SK-N-MC (cell line): ENCODE measurements at regions not wholly inside any gene's neighbourhood (a gene's known extent, or its start where the extent isn't known, plus 50 kb on each side); places are given as distances from the start of the nearest gene placed in this dataset.

Experiments
- DNase-seq: peaks from one replicate; pipeline ENCODE4 v3.0.0-alpha.2; 2011; ENCODE audit warnings: low read depth, low spot score
- H3K27ac ChIP-seq: fragments of 200-600 bp; sonication (generic); 2 replicates; pipeline ENCODE4 v1.5.1; 2016; ENCODE audit warnings: mixed run types
- H3K36me3 ChIP-seq: fragments of 200-600 bp; sonication (generic); 2 replicates; pipeline ENCODE4 v1.6.1; 2017; ENCODE audit warnings: antibody characterized with exemption, low read length, mixed read lengths; ENCODE audit not compliant: insufficient read depth
- H3K4me3 ChIP-seq: fragments of 200-600 bp; sonication (generic); 2 replicates; pipeline ENCODE4 v1.5.1; 2016
- H3K9ac ChIP-seq: fragments of 200-600 bp; sonication (generic); 2 replicates; pipeline ENCODE4 v1.8.0; 2017; ENCODE audit warnings: mixed run types, mixed read lengths; ENCODE audit not compliant: insufficient read length
- H3K9me3 ChIP-seq: fragments of 200-600 bp; sonication (generic); 2 replicates; pipeline ENCODE4 v1.6.1; 2017; ENCODE audit warnings: low read depth, mild to moderate bottlenecking, antibody characterized with exemption, low read length, moderate library complexity, mixed read lengths
- EZH2 ChIP-seq: fragments of 200-600 bp; sonication (generic); IDR thresholded peaks from one replicate; pipeline ENCODE4 v1.6.1; 2017; ENCODE audit warnings: antibody characterized with exemption
- FOXP2 ChIP-seq: optimal IDR thresholded peaks from 2 replicates; pipeline ENCODE3; 2011; ENCODE audit warnings: mild to moderate bottlenecking, moderate library complexity; ENCODE audit not compliant: insufficient read depth; ENCODE audit errors: extremely low read length, control extremely low read depth
- POLR2AphosphoS5 ChIP-seq: IDR thresholded peaks from 2 replicates; pipeline ENCODE4 v1.6.1; 2012; ENCODE audit warnings: mild to moderate bottlenecking, low read depth, low read length, borderline replicate concordance

DNA sequence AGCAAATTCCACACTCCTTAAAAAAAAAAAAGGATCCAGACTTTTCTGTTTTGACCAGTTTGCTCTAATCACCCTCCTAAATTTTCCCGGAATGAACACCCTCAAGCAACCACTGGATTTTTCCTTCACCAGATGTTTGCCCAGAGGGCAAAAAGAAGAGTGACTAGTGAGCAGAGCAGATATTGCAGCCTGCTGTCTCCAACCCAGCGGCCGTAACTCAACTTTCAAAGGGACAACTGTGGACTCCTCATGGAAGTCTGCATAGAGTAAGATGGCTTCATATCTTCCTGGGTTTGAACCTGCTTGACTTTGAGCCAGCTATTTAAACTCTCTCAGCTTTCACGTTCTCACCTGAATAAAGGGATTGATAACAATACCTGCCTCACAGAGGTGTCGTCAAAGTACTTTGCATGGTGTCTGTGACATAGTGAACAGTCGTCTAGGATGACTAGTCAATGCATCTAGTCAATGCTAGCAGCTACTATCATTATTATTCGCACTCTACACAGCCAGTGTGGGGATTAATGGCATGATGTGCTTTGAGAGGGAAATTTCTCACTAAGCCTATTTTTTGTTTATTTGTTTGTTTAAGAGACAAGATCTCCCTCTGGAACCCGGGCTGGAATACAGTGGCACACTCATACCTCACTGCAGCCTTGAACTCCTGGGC lies 92.2 kb upstream of the HIVEP1 start:
- H3K9me3 ChIP-seq: no peaks in the 10 kb centered on the region
- 0 out of 2 replicates have a peak overlapping the region, but pooled peaks have one; percentile 21 for H3K27ac ChIP-seq
- no peak overlapping the region for H3K9ac ChIP-seq
- no peak for DNase-seq
- H3K4me3 ChIP-seq: no peak overlapping the region
- H3K36me3 ChIP-seq: no peaks in the 10 kb centered on the region
- TF ChIP-seq FOXP2 (no peak), EZH2 (no peak), POLR2AphosphoS5 (no peak)

DNA sequence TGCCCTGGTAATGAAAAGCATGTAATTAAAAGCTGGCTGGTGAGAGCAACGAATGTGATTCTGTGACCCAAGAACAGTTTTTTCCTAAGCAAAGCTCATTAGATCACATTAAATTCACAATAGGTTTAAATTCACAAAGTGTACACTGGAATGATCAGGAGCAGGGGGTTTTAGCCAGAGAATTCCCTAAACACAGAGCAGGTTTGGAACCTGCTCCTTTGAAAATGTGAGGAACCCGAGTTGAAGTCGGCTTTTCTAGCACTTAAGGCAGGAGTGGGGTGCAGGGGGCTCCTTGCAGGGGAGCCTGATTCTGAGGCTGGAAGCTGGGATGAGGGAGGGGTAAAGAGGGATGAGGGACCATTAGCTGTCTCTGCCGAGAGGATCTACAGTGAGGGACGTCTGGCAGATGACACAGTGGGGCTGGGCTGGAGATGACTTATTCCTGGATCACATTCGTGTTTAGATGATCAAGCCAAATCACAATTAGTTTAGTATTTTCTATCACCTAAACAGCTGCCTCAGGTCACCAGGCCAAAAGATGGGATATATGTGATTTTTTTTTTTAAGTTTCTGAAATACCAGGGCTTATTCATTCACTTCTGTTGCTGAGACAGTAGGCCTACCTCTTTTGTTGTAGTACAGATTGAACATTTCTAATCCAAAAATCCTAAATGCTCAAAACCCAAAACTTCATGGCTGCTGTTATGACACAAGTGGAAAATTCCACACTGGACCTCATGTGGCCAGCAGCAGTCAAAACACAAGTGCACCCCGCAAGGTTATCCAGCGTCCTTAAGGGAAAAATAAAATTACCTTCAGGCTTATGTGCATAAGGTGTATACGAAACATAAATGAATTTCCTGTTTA lies 93.1 kb upstream of the HIVEP1 start:
- H3K36me3 ChIP-seq: no peaks in the 10 kb centered on the region
- H3K9me3 ChIP-seq: no peaks in the 10 kb centered on the region
- no peak overlapping the region for H3K9ac ChIP-seq
- no peak for DNase-seq
- 0 out of 2 replicates have a peak overlapping the region, but pooled peaks have one; percentile 26 for H3K27ac ChIP-seq
- 0 out of 2 replicates have a peak overlapping the region, but pooled peaks have one; percentile 16 for H3K4me3 ChIP-seq
- no peak for TF ChIP-seq EZH2
- no peak for TF ChIP-seq POLR2AphosphoS5
- no peak for TF ChIP-seq FOXP2

DNA sequence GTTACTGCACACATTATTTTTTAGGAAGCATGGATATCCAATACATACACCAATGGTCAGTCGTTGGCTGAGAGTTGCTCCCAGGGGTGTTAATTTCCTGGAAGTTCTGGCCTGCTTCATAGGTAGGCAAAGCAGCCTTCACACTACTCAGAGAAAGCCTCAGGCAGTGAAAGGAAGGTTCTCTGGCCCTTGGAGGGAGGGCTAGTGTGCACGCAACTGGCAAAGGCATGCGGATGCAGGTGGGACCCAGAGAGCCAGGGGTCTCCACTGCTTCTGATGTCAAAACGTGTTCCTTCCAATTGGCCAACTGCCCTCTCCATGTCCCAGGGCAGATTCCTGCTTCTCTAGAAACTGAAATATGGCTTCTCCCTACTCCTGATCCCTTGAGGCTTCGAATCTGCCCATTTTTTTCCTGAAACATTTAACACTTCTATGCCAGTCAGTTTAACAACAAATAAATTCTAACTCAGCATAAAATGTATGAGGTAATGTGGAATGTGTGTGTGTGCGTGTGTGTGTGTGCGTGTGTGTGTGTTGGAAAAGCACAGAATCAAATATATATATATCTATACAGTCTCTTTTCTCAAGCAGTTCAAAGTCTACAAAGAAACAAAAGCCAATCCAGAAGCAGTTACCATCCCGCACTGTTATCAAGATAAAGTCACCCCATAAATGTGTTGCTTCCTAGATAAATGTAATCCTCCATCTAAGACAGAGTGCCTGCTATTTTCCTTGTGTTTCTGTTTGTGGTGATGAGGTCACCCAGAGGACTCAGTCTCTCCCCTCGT lies 94.0 kb upstream of the HIVEP1 start:
- H3K9me3 ChIP-seq: no peaks in the 10 kb centered on the region
- H3K9ac ChIP-seq: no peak overlapping the region
- TF ChIP-seq FOXP2 (no peak), POLR2AphosphoS5 (no peak), EZH2 (no peak)
- H3K27ac ChIP-seq: 0 out of 2 replicates have a peak overlapping the region, but pooled peaks have one; percentile 26
- H3K4me3 ChIP-seq: 0 out of 2 replicates have a peak overlapping the region, but pooled peaks have one; percentile 16
- DNase-seq: peak; percentile 45
- no peaks in the 10 kb centered on the region for H3K36me3 ChIP-seq

DNA sequence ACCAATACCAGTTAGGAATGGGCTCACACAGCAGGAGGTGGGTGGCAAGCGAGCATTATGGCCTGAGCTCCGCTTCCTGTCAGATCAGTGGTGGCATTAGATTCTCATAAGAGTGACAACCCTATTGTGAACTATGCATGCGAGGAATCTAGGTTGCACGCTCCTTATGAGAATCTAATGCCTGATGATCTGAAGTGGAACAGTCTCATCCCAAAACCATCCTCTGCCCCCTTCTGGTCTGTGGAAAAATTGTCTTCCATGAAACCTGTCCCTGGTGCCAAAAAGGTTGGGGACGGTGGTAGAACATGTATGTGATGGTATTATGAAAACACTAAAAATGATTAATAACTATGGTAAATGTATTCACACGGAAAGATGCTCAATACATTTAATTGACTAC lies 99.7 kb upstream of the HIVEP1 start:
- no peak overlapping the region for H3K4me3 ChIP-seq
- H3K9me3 ChIP-seq: no peaks in the 10 kb centered on the region
- no peak overlapping the region for H3K27ac ChIP-seq
- no peak for TF ChIP-seq EZH2
- TF ChIP-seq POLR2AphosphoS5: no peak
- no peak for TF ChIP-seq FOXP2
- H3K36me3 ChIP-seq: no peaks in the 10 kb centered on the region
- DNase-seq: no peak
- no peak overlapping the region for H3K9ac ChIP-seq

DNA sequence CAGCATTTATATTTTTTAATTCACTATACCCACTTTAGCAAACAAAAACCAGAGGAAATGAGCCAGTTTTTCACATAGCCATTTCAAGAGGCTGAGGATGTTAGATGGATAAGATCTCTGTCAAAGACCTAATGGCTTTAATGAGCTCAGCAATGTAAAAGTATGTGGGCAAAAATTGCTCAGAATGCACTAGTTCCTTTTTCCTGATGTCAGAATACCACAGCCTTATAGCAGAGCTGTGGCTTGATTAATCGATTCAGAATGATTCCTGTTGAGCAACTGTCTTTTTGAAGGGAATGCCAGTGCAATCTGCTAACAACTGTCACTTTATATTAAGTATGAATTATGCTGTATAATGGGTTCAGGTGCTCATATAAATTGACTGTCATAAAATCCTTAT lies 100.6 kb upstream of the HIVEP1 start:
- no peak overlapping the region for H3K4me3 ChIP-seq
- no peaks in the 10 kb centered on the region for H3K9me3 ChIP-seq
- DNase-seq: no peak

DNA sequence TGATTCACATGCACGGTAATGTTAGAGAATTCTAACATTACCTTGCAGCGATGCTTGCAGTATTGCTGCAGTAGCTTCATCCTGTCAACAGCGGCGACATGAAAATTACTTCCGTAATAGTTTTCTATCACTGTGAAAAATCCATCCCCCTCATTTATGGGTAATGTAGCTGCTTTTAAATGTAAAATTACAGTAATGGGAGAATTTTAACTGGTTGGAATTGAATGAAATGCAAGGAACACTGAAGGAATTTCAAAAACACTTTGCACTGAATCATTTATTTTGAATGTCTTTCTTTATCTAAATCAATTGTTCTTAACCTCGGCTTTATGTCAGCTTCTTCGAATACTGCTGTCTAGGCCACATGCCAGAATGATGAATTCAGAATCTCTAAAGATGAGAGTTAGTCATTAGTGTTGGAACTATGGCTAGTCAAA lies 102.4 kb upstream of the HIVEP1 start:
- DNase-seq: no peak
- no peak overlapping the region for H3K4me3 ChIP-seq
- no peaks in the 10 kb centered on the region for H3K9me3 ChIP-seq
- no peak overlapping the region for H3K9ac ChIP-seq
- no peak overlapping the region for H3K27ac ChIP-seq
- H3K36me3 ChIP-seq: no peaks in the 10 kb centered on the region
- TF ChIP-seq POLR2AphosphoS5 (no peak), EZH2 (no peak), FOXP2 (no peak)

More for the DNA sequence above, 100.6 kb upstream of the HIVEP1 start:
- H3K27ac ChIP-seq: no peak overlapping the region
- no peaks in the 10 kb centered on the region for H3K36me3 ChIP-seq
- TF ChIP-seq EZH2: no peak
- no peak for TF ChIP-seq POLR2AphosphoS5
- no peak for TF ChIP-seq FOXP2
- H3K9ac ChIP-seq: no peak overlapping the region

DNA sequence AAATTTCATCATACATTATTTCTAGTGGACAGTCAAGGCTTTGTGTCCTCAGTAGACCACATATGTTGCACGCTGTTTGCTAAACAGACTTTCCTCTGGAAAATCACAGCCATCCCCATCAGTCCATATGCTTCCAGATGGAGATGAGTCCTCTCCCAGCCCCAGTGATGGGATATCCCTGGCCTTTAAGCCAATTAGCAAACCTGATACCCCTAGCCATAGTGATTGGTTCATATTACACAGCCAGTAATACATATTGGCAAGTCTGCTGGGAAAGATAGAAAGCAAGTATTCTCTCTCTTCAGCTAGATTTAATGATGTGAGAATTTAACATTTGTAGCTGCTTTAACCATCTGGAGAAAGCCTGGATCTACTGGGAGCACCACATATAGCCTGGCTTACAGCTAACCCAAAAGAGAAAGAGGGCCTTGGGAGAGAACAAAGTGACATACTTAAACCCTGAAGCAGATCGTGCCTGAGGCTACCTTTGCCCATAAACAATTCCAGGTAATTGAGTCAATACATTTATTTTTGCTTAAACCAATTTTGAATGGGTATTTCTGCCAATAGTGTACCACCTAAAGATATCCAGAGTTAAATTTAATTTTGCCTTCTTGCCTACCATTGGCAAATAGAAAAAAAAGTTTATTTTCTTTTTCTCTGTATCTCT lies 103.5 kb upstream of the HIVEP1 start:
- no peaks in the 10 kb centered on the region for H3K9me3 ChIP-seq
- no peak overlapping the region for H3K9ac ChIP-seq
- no peak for DNase-seq
- TF ChIP-seq POLR2AphosphoS5 (no peak), FOXP2 (no peak), EZH2 (no peak)
- no peak overlapping the region for H3K27ac ChIP-seq
- H3K4me3 ChIP-seq: no peak overlapping the region
- H3K36me3 ChIP-seq: no peaks in the 10 kb centered on the region
